Glomerular visceral epithelial cell (primary cell): ENCODE measurements at regions not wholly inside any gene's neighbourhood (a gene's known extent, or its start where the extent isn't known, plus 50 kb on each side); places are given as distances from the start of the nearest gene placed in this dataset.
"Not testable (repeated sequence)": the region's sequence is repeated elsewhere in the genome, so short reads cannot be mapped to it uniquely, and the experiment has no call there.

Experiments used
- DNase-seq: peaks from one replicate; pipeline ENCODE4 v3.0.0-alpha.2; 2016; ENCODE audit errors: extremely low spot score

GRCh38 chr5:36390640-36391039 lies 88.9 kb upstream of the RANBP3L start:
- DNase-seq = no peak

- DNase-seq = no peak
Observed at GRCh38 chr5:36392186-36392585, 90.5 kb upstream of the RANBP3L start.

DNA sequence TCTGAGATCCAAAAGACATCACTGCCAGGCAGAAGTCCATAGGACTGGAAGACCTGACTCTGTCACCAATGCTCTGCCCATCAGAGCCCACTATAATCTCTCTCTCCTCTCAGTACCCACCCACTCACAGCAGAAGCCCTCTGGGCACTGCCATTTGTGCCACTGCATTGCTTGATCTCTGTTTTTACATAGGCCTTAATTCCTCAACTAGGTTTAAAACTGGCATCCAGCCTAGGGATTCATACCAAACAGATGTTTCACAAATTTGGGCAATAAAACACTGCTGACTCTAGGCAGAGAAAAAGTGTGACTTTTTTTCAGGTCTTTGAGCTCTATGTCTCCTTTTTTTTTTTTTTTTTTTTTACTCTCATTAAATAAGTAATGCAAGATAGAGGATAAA lies 91.1 kb upstream of the RANBP3L start:
- DNase-seq = no peak

DNA sequence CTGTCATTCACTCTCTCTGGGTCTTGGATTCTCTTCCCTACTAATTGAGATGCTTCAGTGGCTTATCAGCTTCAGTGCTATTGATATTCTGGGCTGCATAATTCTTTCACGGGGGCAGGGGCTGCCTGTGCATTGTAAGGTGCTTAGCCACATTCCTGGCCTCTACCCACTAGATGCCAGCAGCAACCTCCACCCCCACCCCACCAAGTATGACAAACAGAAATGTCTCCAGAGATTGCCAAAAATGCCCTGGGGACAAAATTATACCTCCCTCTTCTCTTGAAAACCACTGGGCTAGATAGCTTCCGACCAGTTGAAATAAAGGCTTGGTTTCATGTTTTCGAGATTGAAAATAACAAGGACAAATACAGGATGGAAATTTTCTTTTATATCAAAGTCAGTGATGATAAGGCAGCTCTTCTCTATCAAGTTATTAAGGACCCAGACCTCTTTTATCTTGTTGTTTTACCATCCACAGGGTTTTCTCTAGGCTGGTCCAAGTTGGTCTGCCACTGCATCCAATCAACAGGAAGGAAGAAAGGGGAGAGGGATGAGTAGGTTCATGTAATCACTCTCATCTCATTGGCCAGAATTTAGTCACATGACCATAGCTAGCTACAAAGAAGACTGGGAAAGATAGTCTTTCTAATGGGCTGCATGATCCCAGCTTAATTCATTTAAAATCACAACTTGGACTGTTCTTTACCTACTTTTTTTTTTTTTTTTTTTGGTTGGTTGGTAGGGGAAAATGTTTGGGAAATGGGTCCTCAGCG lies 92.1 kb upstream of the RANBP3L start:
- no peak for DNase-seq

- DNase-seq = no peak
Observed at GRCh38 chr5:36395260-36395659, 93.6 kb upstream of the RANBP3L start.

GRCh38 chr5:36395947-36396346 lies 94.2 kb upstream of the RANBP3L start:
- DNase-seq = not testable (repeated sequence)

- no peak for DNase-seq
Observed at GRCh38 chr5:36396640-36397039, 94.9 kb upstream of the RANBP3L start.

DNA sequence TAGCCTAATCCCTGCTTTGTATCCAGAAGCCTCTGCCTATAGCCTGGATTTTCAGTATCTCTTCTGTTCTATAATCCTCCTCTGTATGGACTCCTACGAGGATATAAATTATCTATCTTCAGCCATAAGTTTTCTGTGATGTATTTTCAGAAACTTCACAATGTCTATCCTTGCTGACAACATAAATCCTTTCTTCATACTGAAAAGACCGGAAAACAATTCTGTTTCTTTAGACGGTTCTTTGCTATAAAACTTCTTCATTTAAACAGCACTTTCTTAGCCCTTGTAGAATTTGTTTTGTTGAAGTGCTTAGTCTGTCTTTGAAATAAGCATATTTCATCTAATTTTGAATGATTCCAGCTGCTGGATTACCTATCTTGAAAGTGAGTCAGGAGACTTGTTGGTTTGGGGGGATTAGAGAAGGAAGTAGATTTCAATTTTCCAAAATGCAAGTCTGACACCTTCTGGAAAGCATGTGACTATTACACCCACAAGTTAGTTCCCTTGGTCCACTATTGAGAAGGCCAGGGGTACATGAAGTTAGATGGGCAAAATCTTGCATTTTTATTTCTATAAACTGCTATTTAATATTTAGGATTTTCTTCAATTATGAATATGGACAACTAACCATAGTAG lies 96.3 kb upstream of the RANBP3L start:
- peak; percentile 62 for DNase-seq

DNA sequence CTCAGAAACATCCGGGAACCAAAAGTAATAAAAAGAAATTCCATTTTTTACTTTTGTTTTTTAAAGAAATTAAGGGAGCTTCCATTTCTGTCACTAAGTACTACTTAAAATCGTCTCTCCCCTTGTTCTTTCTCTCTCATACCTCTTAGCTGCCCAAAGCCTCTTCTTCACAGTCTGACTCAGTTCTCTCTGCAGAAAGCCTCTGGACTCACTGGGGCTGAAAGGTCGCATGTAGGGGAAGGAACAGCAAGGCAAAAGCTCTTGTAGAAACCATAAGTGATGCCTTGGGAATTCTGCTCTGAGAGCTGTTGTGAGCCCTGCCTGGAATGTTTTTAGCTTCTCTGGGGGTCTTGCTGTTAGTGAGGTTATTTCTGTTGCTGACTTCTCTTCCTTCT lies 100.8 kb upstream of the RANBP3L start:
- DNase-seq = peak; percentile 35

DNA sequence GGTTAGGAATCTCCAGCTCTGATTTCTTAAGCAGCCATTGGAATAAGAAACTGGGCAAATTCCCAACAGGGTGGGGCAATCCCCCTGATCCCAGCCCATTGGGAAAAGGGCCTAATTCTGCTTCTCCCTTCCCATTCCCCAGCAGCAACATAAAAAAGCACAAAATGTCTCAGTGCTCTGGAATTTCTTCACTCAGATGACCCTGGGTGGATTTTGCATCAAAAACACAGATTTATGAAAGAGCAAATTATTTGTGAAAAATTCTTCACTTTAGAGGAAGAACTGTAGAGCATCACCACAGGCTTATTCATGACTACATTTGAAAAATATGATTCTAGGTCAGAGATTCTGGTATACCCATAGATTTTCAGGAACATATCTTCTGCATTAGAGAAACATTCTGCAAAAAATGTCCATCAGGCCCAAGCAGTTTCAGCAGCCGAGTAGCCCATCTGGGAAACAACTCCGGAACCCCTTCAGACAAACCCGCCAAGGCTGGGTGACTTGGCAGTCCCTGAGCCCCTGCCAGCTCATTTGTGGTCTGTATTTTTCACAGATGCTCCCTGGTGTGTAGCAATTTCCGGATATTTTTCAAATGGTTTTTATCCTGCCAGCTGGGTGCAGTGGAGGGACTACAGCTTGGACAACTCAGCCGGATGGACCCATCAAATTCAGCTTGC lies 102.1 kb upstream of the RANBP3L start:
- DNase-seq = peak; percentile 97

- DNase-seq = no peak
Observed at GRCh38 chr5:36406023-36406422, 104.3 kb upstream of the RANBP3L start.

DNA sequence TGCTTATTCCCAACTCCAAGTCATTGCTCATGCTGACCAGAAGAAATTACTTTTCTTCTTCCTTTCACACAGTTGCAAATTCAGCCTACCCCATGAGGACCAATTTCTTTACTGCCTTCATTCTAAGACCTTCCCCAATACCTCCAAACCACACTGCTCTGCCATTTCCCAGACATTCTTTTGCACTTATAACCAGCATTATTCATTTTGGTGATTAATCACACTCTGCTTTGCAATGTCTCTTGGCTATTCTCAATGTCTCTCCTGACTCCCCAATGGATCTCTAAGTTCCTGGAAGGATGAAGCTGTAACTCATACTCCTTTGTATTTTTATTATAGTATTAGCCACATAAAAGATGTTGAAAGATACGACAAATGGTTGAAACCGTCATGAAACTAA lies 105.7 kb upstream of the RANBP3L start:
- peak; percentile 22 for DNase-seq

GRCh38 chr5:36409711-36410110 lies 108.0 kb upstream of the RANBP3L start:
- not testable (repeated sequence) for DNase-seq

- not testable (repeated sequence) for DNase-seq
Observed at GRCh38 chr5:36410672-36411071, 109.0 kb upstream of the RANBP3L start.

- DNase-seq = peak; percentile 71
Observed at GRCh38 chr5:36414869-36415282, 113.2 kb upstream of the RANBP3L start.

- DNase-seq = no peak
Observed at GRCh38 chr5:36416605-36417004, 114.9 kb upstream of the RANBP3L start.

- no peak for DNase-seq
Observed at GRCh38 chr5:36417221-36417620, 115.5 kb upstream of the RANBP3L start.

- no peak for DNase-seq
Observed at GRCh38 chr5:36417668-36418067, 116.0 kb upstream of the RANBP3L start.

GRCh38 chr5:36418152-36418979 lies 116.7 kb upstream of the RANBP3L start:
- DNase-seq = no peak

DNA sequence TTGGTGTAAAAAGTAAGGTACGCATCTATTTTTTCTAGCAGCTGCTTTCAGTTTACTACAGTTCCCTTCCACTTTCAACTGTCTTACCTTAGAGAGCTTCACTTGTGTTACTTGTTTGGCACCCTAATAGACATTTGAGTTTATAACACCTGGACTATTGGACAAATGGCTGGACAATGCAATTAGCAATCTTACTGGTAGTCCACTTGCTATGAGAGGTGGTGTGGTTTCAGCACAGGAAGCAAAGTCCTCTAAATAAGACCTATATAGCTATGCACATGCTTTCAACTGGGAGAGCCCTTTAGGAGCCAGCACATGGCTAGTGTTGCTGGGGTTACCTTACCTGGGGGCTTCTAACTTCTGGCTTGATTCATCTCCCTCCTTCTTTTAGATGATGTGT lies 119.6 kb upstream of the RANBP3L start:
- no peak for DNase-seq

GRCh38 chr5:36422952-36423351 lies 121.2 kb upstream of the RANBP3L start:
- DNase-seq = peak; percentile 60
